GM12872 (cell line): ENCODE measurements at regions not wholly inside any gene's neighbourhood (a gene's known extent, or its start where the extent isn't known, plus 50 kb on each side); places are given as distances from the start of the nearest gene placed in this dataset.

Experiments
- CTCF ChIP-seq: IDR thresholded peaks from 3 replicates; pipeline ENCODE4 v1.5.1; 2011; ENCODE audit warnings: low read depth, mild to moderate bottlenecking, low read length, moderate library complexity; ENCODE audit not compliant: insufficient read depth

GRCh38 chr4:8788174-8788573 lies 83.5 kb downstream of the HMX1 start:
- TF ChIP-seq CTCF = no peak

- no peak for TF ChIP-seq CTCF
These were observed 85.5 kb downstream of the HMX1 start for GRCh38 chr4:8786166-8786565.

GRCh38 chr4:8785656-8786142 lies 85.9 kb downstream of the HMX1 start:
- TF ChIP-seq CTCF = no peak

- no peak for TF ChIP-seq CTCF
These were observed 87.9 kb downstream of the HMX1 start for GRCh38 chr4:8783736-8784135.

- TF ChIP-seq CTCF = no peak
These were observed 89.5 kb downstream of the HMX1 start for GRCh38 chr4:8782135-8782534.

- no peak for TF ChIP-seq CTCF
These were observed 90.0 kb downstream of the HMX1 start for GRCh38 chr4:8781641-8782040.

GRCh38 chr4:8780596-8781368 lies 90.9 kb downstream of the HMX1 start:
- TF ChIP-seq CTCF = no peak
